Natural killer cell treated with Interleukin-12 subunit alpha and Interleukin-12 subunit beta and Interleukin-15 and Interleukin-18, amount 100 ng/mL, for 72 hours (primary cell): ENCODE measurements at regions not wholly inside any gene's neighbourhood (a gene's known extent, or its start where the extent isn't known, plus 50 kb on each side); places are given as distances from the start of the nearest gene placed in this dataset.

Source experiments
- ATAC-seq, 2 donors: fragments of 150-1000 bp; cut with Tn5 transposase in 1 of 2; sonication (Bioruptor Pico), chemical (Tn5 transposase) in 1 of 2; 2 replicates each; pipeline ENCODE4 v1.10.0; 2021
- DNase-seq: peaks from one replicate; pipeline ENCODE4 v3.0.0; 2022; ENCODE audit warnings: low spot score
- H3K27ac Mint-ChIP-seq, 2 donors: 1 replicate in 1 of 2; 2 replicates in 1 of 2; pipeline ENCODE4 v1.8.0; 2022; ENCODE audit warnings: mixed read lengths in 2 of 2, mild to moderate bottlenecking in 1 of 2, moderate library complexity in 1 of 2
- H3K27me3 Mint-ChIP-seq, 2 donors: 1 replicate in 1 of 2; 2 replicates in 1 of 2; pipeline ENCODE4 v1.8.0; 2022; ENCODE audit warnings: mixed read lengths in 2 of 2
- H3K36me3 Mint-ChIP-seq: one replicate; pipeline ENCODE4 v1.8.0; 2022; ENCODE audit warnings: mixed read lengths
- H3K4me1 Mint-ChIP-seq, 2 donors: 1 replicate in 1 of 2; 2 replicates in 1 of 2; pipeline ENCODE4 v1.8.0; 2022; ENCODE audit warnings: low read depth in 2 of 2, mixed read lengths in 2 of 2, mild to moderate bottlenecking in 1 of 2
- H3K4me3 Mint-ChIP-seq: one replicate; pipeline ENCODE4 v1.8.0; 2022; ENCODE audit warnings: mixed read lengths
- H3K9me3 Mint-ChIP-seq: 2 replicates; pipeline ENCODE4 v1.8.0; 2022; ENCODE audit warnings: mixed read lengths

GRCh38 chr12:130281153-130281799, 56.4 kb upstream of the PIWIL1 start:
- Mint-ChIP-seq H3K27ac (no peak overlapping the region), H3K27me3 (peaks cover 0 to 9% of the 10 kb centered on the region in 2 donors), H3K4me1 (peaks cover 0 to 2% of the 10 kb centered on the region in 2 donors), H3K36me3 (no peaks in the 10 kb centered on the region), H3K4me3 (no peak overlapping the region), H3K9me3 (no peaks in the 10 kb centered on the region)
- peak; percentile 63 for DNase-seq
- ATAC-seq: peak in 1 of 2 donors; percentile 61

- Mint-ChIP-seq H3K27me3 (peaks cover 0 to 2% of the 10 kb centered on the region in 2 donors), H3K9me3 (no peaks in the 10 kb centered on the region), H3K4me1 (no peaks in the 10 kb centered on the region), H3K36me3 (no peaks in the 10 kb centered on the region), H3K4me3 (no peak overlapping the region), H3K27ac (no peak overlapping the region)
- ATAC-seq (peak in 1 of 2 donors; percentile 53), DNase-seq (no peak)
Observed at GRCh38 chr12:130286041-130286440, 51.6 kb upstream of the PIWIL1 start.

GRCh38 chr12:130286741-130287440, 50.8 kb upstream of the PIWIL1 start:
- H3K9me3 Mint-ChIP-seq: no peaks in the 10 kb centered on the region
- DNase-seq (no peak), ATAC-seq (no peak)
- H3K4me3 Mint-ChIP-seq: no peak overlapping the region
- H3K27me3 Mint-ChIP-seq: peaks cover 0 to 2% of the 10 kb centered on the region in 2 donors
- no peaks in the 10 kb centered on the region for H3K36me3 Mint-ChIP-seq
- H3K4me1 Mint-ChIP-seq: no peaks in the 10 kb centered on the region
- no peak overlapping the region for H3K27ac Mint-ChIP-seq
